ENCODE measurements at regions not wholly inside any gene's neighbourhood (a gene's known extent, or its start where the extent isn't known, plus 50 kb on each side); places are given as distances from the start of the nearest gene placed in this dataset.

DNA sequence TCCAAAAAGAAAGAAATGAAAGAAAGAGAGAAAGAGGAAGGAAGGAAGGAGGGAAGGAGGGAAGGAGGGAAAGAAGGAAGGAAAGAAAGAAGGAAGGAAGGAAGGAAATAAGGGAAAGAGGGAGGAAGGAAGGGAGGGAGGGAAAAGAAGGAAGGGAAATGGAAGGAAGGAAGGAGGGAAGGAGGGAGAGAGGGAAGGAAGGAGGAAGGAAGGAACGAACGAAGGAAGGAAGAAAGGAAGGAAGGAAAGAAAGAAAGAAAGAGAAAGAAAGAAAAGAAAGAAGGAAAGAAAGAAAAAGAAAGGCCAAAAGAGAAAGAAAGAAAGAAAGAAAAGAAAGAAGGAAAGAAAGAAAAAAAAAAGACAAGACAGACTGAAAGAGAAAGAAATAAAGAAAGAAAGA, 263.9 kb upstream of the ATP10B start:
- DNase-seq: no peak

DNA sequence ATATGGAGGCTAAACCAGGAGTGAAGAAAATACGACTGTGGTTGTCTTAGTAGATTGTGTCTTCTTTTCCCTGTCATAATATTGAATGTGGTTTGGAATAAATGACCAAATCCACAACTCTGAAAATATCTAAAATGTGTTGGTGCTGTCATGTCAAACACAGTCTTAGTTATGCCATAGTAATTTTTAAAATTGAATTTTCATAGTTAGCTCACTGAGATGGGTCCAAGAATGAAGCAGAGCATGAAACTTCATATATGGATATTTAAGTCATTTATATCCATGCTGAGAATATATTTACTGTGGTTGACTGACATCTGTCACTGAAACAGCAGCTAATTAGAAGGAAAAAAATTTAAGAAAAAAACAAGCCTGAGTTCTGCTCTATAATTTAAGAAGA, 260.4 kb upstream of the ATP10B start:
- DNase-seq: no peak

DNA sequence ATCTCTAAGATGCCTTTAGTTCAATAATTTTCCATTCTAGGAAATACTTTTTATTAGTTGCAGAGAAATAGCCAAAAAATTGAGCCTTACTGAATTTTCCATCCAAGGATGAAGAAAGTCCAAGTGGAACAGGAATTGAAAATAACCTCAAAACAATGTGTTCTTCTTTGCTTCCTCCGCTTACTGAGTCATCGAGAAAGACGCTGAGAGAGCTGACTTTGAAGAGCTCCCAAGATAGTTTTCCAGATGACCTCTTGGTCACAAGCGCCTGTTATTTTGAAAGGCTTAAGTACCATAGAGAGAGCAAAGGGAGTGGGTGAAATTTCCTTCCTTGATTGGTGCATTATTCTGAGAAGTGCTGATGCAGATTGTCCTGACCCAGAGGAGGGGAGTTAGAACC, 253.5 kb upstream of the ATP10B start:
- DNase-seq: no peak

DNA sequence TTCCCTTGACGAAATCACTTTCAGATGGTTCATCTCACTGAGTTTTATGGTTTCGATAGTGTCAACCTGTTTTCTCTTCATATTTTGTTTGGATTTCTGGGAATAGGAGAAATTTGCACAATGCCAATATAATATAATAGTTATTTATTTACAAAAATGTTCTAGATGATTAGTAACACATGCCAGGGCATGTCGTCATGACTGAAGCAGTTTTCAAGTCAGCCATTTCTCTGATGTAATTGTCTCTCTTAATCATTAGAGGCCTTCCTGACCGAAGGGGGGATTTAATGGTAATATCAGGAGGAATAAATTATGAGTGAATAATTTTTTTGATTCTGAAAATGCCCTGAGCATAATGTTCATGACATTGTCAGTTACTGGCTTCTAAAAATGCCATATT, 246.5 kb upstream of the ATP10B start:
- no peak for DNase-seq

DNA sequence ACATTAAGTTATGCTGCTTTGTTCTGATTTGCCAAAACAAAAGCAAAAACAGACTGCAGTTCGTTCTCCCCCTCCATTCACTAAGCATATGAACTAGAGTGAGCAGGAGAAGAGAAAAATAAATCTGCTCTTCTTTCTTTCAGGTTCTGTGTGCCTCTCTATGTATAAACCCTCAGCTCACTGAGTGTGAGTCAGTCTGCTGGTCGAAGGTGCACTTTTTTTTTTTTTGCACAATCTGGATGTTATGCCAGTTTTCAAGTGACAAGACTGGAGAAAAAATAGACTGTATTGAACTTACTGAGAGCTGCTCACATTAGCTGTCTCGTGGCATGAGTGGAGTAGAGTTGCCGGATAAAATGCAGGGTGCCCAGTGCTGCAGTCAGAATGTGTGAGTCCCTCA, 244.6 kb upstream of the ATP10B start:
- DNase-seq: no peak

DNA sequence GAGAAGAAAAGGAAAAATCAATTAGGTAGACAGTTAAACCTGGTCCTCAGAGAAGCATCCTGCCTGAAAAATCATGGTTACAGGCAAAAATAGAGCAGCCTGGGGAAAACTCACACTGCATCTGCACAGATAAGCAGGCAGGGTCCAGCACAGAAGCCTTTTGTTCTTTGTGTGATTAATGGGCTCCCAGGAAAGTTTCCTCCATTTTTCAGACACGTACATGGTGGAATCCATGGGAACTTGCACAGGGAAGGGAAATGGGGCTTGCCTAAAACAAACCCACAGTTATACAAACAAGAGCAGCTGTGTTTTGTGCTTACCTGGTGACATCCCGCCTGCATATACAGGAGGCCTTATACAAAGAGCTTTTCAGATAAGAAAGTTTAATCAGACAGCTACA, 243.9 kb upstream of the ATP10B start:
- no peak for DNase-seq

DNA sequence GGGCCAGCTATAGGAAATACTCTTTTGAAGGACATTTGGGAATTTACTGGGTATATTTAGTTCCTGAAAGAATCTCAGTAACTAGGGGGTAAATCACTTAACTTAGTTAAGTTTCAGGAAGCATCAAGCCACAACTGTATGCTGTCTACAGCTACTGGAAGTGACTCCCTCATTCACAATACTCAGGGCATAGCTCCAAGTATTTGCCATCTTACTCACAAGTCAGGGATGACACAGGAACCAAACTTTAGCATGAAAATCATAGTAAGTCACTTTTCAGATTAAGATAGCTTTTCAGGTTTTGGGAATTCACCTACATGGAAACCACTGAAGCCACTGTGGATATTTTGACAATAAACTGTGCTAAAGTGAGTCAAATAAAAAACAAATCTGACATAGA, 242.4 kb upstream of the ATP10B start:
- DNase-seq: no peak

DNA sequence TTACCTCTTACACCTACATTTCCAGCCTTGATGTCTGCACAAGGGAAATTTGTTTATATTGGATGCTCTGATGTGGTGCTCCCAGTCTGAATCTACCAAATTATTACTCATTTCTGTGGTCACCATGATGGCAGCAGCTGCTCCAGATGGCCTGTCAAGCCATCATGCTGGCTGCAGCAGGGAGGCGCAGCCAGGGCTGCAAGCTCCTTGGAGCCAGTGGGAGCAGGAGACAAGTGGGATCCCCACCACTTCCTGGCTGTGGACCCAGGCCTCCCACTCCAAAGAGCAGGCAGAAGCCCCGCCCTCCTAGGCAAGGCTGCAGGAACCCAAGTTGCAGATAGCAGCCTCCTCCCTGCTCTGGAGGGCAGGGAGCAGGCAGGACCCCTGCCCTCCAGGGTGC, 241.1 kb upstream of the ATP10B start:
- no peak for DNase-seq

DNA sequence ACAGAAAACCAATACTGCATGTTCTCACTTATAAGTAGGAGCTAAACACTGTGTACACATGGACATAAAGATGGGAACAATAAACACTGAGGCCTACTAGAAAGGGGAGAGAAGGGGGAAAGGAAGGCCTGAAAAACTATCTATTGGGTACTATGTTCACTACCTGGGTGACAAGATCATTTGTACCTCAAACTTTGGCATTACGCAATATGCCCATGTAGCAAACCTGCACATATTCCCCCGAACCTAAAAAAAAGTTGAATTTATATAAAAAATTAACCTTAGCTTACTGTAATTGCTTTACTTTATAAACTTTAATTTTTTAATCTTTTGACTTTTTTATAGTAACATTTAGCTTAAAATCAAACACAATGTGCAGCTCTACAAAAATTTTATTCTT, 237.6 kb upstream of the ATP10B start:
- no peak for DNase-seq

DNA sequence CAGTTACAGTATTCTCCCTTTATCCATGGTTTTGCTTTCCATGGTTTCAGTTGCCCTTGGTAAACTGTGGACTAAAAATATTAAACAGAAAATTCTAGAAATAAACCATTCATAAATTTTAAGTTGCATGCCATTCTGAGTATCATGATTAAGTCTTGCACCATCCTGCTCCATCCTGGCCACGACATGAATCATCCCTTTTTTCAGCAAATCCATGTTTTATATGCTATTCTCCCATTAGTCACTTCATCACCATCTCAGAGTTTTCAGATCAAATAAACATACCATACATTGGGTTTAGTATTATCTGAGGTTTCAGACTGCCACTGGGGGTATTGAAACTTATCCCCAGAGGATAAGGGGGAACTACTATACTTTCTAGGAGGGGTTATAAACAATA, 234.4 kb upstream of the ATP10B start:
- DNase-seq: no peak

DNA sequence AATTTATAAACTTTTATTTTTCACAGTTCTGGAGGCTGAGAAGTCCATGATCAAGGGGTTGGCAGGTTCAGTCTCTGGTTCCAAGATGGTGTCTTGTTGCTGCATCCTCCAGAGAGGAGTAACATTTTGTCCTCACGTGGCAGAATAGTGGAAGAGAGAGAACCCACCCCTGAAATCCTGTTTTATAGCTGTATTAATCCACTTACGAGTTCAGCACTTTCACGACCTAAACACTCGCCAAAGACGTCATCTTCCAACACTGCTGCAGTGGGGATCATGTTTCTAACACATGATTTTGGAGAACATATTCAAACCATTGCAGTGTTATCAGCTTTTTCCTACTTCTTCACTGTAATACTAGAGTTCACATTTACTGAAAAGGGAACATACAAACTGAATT, 233.0 kb upstream of the ATP10B start:
- DNase-seq: no peak

DNA sequence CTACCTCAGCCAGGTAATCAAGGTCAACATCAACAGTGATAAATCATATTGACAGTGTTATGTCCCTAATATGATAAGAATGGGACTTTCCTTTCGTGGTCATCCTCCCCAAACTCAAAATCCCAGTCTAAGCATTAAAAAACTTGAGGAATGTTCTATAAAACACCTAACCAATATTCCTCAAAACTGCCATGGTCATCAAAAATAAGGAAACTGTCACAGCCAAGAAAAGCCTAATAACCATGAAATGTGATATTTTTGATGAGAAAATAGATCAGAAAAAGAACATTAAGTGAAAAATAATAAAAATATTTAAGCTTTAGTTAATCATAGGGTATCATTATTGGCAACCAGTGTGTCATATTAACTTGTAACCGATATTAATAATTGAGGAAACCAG, 232.1 kb upstream of the ATP10B start:
- no peak for DNase-seq

DNA sequence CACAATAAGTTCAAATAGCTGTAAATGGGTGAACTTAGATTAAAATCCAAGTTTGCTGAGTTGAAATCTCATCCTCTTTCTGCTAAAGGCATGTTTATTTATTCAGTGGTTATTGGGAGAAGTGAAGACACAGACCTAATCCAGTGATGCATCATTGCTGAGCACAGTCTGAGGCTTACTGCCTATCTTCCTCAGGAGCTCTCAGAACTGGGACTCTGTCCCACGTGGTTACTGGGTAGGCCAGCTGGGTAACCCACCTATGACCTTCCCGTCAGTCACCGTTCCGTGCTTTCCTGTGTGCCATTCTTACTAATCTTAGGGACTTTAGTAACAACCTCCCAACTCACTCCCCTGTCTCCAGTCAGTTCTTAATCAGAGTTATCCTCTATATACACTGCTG, 226.8 kb upstream of the ATP10B start:
- DNase-seq: no peak

DNA sequence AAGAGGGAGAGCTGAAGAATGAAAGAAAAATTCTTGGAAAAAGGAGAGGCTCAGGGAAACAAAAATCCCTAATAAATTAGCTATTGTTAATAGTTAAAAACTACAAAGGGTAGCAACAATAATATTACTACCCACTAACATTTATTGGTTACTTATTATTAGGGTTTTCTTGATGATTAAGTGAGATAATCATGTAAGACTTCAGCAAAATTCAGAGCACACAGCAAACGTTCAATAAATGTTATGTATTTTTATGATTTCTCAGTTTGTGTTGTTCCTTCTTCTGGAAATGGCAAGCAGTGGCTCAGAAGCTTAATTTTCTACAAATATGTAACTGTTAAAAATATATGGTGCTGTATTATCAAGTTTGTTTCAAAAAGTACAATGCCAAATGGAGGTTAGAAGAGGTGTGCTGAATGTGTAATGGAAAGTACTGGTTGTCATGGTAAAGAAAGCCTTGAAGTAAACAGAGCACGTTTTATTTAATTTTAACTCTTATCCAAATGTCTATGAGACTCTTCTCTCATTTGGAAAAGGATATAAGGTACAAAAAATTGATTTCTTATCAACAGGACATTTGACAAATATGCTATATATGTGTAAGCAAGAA, 226.0 kb upstream of the ATP10B start:
- no peak for DNase-seq

DNA sequence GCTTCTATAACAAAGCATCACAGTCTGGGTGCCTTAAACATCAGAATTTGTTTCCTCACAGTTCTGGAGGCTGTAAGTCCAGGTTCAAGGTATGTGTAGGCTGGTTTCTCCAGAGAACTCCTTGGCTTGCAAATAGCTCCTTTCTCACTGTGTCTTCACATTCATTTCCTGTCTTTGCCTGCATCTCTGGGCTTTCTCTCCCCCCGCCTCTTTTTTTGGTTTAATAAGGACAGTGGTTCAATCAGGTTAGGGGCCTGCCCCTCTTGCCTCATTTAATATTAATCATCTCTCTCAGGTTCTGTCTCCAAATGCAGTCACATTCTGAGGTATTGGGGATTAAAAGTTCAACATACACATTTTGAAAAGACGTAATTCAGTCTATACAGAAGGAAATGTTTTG, 225.5 kb upstream of the ATP10B start:
- DNase-seq: no peak

DNA sequence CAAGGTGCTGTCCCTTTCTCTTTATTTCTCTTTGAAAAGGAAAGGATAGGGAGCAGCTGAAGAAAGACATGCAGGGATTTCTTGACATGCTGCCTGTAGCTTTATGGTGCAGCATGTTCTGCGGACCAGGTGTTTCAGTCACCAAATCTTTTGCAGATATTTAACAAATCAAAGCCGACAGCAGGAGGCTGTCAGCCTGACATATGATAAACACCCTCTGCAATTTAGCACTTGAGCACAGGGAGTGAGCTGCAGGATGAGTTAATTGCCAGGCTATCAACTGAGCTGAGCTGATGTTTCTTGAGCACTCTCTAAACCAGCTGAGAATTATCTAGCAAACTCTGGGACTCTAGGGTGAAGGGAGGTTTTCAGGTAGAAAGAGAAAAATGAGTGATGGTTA, 212.8 kb upstream of the ATP10B start:
- no peak for DNase-seq

DNA sequence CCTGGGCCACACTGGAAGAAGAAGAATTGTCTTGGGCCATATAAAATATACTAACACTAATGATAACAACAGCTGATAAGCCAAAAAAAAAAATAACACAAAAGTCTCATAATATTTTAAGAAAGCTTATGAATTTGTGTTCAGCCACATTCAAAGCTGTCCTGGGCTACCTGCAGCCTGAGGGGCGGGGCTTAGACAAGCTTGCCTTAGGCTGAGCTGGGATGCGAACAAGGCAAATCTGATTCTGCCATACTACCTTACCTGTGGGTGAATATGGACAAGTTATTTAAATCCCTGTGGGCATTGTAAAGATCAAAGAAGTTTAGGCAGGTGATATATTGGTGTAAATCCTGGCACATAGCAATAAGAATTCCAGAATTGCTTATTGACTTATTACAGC, 212.3 kb upstream of the ATP10B start:
- no peak for DNase-seq

DNA sequence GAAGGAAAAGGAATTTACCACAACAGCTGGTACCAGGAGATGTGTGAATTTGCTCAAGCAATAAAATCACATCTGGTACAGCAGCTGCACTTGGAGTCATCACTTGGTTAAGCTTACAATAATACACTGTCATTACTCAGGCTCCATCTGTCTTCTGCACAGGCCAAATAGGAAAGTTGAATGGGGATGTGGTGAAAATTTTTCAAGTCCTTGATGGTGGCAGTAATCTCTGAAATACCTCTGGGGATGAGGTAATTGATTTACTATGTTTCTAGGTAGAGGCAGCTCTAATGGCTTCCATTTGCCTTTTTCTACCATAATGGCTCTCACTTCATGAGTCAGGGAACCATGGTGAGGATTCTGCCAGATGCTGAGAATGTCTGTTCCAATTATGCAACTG, 206.8 kb upstream of the ATP10B start:
- no peak for DNase-seq

DNA sequence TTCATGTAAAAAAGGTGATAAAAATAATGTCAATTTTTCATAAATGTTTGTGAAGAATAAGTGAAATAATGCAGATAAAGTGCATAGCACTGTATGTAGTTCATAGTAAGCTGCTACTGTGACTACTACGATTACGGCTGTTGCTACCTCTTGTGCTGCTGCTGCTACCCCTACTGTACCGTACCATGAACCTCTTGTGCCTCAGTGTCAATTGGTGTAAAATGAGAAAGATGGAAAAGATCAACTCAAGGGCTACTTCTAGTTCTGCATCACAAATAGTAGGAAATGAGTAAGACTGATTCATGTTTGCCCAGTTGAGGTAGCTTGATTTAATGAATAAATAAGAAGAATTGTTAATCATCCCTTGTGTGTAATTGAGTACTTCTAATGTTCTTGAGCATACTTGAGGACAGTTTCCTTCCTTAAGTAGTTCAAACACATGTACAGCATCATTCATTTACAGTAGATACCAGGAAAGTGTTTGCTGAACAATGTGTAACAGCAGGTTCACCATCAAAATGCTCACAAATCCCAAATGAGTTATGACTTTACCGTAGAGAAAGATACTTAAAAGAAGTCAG, 200.0 kb upstream of the ATP10B start:
- no peak for DNase-seq

DNA sequence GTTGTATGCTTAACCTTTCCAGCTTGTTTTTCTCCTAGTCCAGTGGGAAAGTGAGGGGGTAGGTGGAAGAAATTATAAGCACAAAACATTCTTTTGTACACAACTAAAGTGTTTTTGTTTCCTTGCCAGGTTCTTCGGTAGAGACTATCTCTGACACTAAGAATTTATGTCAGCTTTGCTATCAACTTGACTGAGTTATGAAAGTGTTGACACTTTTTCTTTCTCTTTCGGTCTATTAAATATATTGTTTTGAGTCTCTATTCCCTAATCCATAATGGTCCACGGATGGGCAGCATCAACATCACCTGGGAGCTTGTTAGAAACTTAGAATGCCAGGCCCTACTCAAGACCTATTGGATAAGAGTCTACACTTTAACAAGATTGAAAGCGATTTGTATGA, 195.0 kb upstream of the ATP10B start:
- no peak for DNase-seq

DNA sequence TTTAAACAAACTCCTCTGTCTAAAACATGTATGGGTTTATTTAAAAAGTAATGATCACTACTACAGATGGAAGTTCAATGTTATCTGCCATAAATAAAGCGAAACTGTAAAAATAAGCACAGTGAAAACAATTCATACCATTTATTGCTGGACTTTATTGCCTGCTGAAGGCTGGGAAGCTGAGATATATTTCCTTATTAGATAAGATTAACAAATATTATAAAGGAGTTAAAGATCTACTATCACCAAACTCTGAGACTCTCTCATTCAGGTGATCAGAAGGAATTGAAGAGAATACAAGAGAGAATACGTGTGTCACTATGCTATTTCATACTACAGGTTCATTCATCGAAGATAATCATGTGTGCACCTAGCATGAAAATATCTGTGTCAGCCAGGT, 190.9 kb upstream of the ATP10B start:
- DNase-seq: no peak

DNA sequence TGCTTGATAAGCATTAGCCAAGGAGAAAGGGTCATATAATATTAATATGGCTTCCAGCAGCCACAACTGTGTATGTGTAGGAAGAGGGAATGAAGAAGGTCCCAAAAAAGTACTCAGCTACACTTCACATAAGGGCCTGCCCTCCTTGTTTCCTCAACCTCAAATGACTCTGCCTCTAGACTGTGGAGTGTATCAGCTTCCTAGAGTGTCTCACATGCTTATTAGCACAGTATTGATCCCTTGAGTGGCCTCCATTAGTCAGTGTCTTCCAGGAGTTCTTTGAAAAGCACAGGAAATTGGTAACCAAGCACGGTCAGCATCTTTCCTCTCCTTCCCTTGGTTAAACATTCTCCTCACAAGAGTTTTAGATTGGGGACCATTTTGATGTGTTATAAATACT, 190.4 kb upstream of the ATP10B start:
- DNase-seq: no peak

DNA sequence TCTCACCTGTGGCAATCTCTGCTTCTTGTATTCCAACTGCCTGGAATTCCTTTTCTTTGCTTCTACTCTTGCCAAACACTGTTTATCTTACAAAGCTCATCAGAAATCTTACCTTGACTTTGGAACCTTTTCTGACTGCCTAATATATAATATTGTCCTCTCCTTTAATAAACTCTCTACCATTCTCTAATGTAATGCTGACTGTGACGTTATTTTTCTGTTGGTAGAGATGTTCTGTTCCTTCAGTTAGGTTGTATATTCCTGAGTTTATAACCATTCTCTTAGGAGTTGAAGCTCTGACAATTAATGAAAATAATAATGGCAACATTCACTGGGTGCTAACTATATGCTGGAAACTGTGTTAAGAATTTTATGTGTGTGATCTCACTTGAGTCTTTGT, 188.8 kb upstream of the ATP10B start:
- DNase-seq: no peak

DNA sequence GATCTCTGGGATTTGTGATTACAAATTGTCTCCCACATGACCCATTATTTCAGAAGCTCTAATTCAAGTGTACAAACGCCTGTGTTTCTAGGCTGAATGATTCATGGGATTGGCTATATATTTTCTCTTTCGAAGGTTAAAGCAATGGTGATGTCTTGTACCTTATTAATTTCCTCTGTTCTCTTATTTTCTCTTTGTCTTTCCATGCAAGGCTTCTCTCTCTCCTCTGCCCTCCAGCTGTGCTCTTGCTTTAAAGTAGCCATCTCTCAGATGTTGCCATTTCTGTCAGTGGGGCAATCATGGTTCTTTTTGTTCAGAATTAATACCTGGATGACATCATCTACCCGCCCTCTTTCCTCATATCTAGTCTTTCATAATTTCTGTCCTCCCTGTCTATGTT, 184.3 kb upstream of the ATP10B start:
- DNase-seq: no peak

DNA sequence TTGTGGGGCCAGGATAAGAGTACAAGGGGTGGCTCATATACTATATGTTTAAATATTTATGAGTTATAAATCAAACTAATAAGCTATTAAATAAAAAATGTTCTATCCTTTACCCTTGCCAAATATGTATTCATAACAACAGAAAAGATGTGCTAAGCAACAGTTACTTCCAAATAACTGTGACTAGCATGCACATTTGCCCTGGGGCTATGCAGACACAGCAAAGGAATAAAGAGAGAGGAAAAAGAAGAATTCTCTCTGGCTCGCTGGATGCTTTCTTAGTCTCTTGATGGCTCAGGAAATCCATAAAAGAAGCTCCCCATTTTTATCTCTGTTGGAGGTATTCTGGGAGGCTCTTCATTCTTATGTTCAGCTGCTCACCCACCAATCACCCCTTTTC, 182.4 kb upstream of the ATP10B start:
- DNase-seq: no peak

DNA sequence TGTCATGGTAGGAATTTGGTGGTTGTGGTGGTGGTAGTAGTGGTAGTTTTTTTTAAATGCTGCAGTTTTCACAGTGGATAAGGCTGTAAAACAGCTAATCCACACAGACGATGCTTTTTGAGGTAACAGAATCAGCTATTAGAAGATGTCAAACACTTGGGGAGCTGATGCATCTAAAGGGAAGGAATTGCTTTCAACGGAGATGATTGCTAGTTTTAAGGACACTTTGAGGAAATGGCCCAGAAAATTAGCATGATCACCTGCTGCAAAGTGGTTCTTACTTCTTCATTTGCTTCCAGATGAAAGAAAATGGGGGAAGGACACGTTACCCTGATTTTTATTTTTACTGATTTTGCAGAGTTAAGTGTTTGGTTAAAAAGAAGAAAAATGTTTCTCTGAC, 178.2 kb upstream of the ATP10B start:
- DNase-seq: no peak
